Stimulated activated naive CD4-positive, alpha-beta T cell treated with Interleukin-2 at 50 U/mL for 16 hours (primary cell): ENCODE measurements at regions not wholly inside any gene's neighbourhood (a gene's known extent, or its start where the extent isn't known, plus 50 kb on each side); places are given as distances from the start of the nearest gene placed in this dataset.

Source experiments
- DNase-seq: peaks from one replicate; lab custom pipeline; 2025; lab: John Stamatoyannopoulos, UW

DNA sequence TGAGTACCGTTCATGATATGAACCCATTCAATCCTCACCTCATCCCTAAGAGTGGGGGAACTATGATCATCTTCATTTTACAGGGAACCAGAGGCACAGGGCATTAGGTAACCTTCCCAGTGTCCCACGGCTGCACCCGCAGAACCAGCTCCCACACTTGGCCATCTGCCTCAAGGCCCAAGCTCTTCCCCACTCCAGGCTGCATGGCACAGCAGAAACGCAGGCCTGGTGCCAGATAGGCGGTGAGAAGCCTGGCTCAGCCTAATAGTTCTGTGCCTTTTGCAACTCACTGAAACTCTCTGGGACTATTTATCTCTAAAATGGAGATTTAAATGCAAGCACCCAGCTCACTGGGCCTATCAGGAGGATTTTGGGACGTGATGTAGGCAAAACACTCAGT, 90.8 kb upstream of the ZNF618 start:
- no peak for DNase-seq

- DNase-seq, result no peak
These were observed 90.0 kb upstream of the ZNF618 start for GRCh38 chr9:113786071-113786470.

DNA sequence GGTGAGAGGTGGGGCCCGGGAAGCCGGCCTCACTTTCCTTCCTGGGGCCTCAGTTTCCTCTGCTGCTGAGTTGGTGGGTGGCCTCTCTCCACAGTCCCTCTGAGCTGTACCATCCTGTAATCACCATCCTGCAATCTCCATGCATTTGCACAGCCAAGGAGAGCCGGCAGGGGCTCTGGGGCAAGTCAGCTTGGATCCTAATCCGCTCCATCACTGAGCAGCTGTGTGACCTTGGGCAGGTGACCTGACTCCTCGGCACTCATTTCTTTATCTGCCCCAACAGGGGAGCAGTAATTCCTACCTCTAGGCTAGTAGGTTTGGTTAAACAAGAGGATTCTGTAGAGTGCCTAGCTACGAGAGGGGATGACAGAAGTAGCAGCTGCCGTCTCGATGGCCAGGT, 88.2 kb upstream of the ZNF618 start:
- no peak for DNase-seq

DNA sequence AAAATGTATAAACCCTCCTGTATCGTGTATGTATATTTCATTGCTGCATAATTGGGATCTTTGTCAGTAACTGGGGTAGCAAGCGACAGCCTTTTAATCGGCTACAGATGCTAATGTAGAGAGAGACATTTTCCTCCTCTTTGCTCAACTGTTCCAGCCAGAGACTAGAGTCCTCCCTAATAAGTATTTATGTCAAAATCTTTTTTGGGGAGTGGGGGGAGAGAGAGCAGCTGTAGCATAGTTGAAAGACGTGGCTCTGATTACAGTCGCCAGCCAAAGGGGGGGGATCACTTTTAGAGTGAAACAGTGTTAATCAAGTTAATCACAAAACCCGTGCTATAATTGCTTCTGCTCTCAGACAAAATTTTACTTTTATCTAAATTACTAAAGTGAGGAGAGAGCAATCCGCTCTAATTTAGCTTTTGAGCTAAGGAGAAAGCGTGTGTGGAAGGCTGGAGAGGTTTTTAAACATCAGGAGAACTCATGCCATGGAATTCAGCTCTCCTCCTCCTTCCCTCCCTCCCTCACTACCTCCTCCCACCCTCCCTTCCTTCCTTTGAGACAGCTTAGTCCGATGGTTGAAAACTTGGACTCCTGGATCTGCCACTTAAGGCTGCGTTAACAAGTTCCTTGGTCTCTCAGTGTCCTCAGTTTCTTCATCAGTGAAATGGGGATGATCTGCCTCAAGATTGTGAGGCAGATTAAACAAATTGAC, 87.3 kb upstream of the ZNF618 start:
- no peak for DNase-seq

- DNase-seq, result no peak
These were observed 86.0 kb upstream of the ZNF618 start for GRCh38 chr9:113790093-113790492.

GRCh38 chr9:113793558-113793957, 82.6 kb upstream of the ZNF618 start:
- DNase-seq, result no peak

GRCh38 chr9:113794721-113795120, 81.4 kb upstream of the ZNF618 start:
- no peak for DNase-seq

DNA sequence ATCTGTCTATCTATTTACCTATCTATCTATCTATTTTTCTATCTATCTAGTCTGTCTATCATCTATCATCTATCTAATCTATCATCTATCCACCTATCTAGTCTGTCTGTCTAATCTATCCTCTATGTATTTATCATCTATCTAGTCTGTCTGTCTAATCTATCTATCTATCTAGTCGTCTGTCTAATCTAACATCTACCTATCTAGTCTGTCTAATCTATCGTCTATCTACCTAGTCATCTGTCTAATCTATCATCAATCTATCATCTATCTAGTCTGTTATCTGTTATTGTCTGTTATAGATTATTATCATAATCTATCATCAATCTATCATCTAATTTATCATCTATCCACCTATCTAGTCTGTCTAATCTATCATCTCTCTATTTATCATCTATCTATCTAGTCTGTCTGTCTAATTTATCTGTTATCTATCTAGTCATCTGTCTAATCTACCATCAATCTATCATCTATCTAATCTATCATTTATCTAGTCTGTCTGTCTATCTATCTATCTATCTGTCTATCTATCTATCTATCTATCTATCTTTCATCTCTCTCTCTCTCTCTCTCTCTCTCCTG, 80.2 kb upstream of the ZNF618 start:
- DNase-seq, result no peak

GRCh38 chr9:113796646-113797426, 79.3 kb upstream of the ZNF618 start:
- no peak for DNase-seq

DNA sequence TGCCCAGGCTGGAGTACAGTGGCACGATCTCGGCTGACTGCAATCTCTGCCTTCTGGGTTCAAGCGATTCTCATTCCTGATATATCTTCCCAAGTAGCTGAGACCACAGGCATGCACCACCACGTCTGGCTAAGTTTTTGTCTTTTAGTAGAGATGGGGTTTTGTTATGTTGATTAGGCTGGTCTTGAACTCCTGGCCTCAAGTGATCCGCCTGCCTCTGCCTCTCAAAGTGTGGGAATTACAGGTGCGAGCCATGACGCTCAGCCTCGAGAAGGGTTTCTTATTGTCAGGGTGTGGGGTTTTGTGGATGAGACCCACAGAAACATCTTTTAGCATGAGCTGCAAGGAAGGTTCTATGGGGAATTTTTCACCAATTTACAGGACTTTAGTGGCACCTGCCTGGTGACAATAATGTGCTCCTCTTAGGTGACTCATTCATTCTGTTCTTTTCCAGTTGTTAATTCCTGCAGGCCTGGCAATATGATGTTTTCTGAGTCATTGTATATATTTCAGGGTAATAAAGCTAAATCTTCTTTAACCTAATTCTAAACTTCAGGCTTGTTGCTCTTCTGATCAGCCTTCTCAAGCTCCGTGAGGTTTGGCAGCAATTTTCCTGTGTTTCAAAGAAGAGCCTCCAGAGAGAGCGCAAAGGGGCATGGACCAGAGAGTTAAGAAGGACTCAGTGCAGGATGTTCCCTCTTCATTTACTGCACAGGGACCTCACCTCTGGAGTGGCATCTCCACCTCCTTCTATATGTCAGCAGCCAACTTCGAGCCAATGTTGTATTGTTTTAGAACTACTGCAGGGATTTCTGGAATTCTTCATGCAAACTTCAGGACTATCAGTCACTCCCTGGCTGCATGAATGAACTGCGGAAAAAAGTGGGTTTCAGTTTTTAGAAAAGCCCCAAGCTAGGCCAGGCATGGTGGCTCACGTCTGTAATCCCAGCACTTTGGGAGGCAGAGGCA, 77.8 kb upstream of the ZNF618 start:
- DNase-seq, result no peak

DNA sequence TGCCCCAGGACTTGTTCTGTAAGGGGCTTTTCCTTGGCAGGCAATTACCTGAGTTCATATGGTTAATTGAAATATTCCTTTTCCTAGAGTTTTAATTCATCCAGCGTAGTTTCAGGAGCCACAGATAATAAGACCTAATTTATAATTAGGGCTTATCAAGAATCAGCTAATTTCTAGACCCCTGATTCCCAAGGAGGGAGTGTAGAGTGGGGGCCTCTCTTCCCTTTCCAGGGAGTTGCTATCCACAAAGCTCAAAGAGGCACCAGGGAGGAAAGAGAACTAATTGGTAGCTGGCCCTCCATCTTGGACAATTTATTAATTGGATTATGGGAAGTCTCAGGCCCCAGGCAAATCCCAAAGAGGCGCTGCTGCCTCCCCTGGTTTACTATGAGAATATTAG, 75.8 kb upstream of the ZNF618 start:
- no peak for DNase-seq

GRCh38 chr9:113803811-113804589, 72.1 kb upstream of the ZNF618 start:
- DNase-seq, result no peak

GRCh38 chr9:113805486-113806132, 70.5 kb upstream of the ZNF618 start:
- DNase-seq, result no peak

DNA sequence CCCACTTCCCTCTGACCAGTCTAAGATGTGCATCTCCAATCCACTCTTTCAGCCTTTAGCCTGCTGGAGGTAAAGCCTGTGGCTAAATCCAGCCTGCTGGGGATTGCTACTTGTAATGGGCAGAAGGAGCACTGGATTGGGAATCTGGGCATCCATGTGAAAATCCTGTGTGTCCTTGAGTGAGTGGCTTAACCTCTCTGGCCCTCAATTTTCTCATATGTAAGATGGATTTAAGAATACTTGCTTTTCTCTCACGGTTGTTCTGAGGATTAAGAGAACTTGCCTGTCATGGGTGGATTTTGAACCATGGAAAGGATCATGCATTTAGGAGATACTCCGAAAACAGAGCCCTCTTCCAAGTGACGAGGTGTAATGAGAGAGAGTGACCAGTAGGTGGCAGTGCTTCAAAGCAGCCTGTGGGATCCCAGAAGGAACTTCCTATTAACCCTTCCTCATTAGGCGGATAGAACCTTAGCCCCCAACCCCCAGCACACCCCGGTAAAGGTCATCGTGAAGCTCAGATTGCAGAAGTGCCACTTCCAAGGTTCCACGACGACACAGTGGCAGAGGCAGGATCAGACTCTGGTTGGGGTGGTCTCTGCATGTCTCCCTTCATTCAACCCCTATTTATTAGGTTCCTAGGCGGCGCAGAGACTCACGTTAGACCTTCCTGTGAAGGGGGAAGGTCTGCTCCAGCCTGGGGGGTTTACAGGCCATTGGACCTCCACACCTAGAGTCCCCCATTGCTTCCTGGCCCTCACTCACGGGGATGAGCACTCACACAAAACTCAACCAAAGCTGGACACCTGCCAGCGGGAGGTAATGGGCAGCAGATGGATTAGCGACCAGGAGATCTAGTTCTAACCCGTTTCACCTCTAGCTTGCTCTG, 68.7 kb upstream of the ZNF618 start:
- peak; percentile 2 for DNase-seq

GRCh38 chr9:113808391-113809358, 67.4 kb upstream of the ZNF618 start:
- DNase-seq, result no peak

DNA sequence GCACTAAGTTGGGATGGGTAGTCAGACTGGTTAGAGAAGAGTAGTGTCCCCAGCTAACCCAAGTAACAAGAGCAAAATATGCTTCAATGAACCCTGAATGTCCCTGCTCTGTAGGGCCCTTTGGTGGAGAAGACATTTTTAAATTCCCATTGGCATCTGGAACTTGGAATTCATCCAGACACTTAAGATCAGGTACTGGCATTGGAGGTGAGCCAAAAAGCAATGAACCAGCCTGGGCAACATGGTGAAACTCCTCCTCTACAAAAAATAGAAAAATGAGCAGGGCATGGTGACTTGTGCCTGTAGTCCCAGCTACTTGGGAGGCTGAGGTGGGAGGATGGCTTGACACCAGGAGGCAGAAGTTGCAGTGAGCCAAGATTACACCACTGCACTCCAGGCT, 58.9 kb upstream of the ZNF618 start:
- no peak for DNase-seq

DNA sequence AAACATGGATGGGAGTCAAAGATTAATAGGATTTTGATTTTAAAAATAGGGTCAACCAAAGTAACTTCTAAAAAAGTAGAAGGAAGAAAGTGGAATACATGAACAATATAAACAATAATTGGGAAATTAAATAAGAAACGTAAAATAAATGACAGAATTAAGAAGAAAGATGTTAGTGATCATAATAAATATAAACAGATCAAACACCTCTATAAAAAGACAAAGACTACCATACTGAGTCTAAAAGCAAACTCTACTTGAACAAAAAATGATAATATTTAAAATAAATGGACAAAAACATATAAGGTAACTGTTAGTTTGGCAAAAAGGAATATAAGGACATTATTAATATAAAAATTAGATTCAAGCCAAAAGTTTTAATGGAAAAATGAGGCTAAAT, 57.7 kb upstream of the ZNF618 start:
- DNase-seq, result no peak

- DNase-seq, result no peak
These were observed 53.8 kb upstream of the ZNF618 start for GRCh38 chr9:113822315-113822714.

- DNase-seq, result no peak
These were observed 52.7 kb upstream of the ZNF618 start for GRCh38 chr9:113823421-113823820.
